H1 (cell line): ENCODE measurements at regions not wholly inside any gene's neighbourhood (a gene's known extent, or its start where the extent isn't known, plus 50 kb on each side); places are given as distances from the start of the nearest gene placed in this dataset.

ENCODE experiments used
- CTCF ChIA-PET: fragments of 300-600 bp; sonication (Branson Sonifier 250); formaldehyde crosslinking; loops from one replicate; lab custom pipeline; 2021; ENCODE audit not compliant: partially characterized antibody; lab: Charles Lee
- POLR2A ChIA-PET: fragments of 300-600 bp; sonication (Branson Sonifier 250); formaldehyde crosslinking; loops from one replicate; lab custom pipeline; 2021; ENCODE audit warnings: inconsistent platforms; ENCODE audit not compliant: partially characterized antibody; lab: Charles Lee
- DNase-seq, 2 experiments: peaks; one replicate each; pipeline versions ENCODE4 v3.0.0 to v3.0.0-alpha.2; 2010 to 2022; ENCODE audit warnings: low spot score in 2 of 2, low read depth in 1 of 2, mixed read lengths in 1 of 2
- FAIRE-seq: peaks from 2 replicates; lab custom pipeline; 2011; peaks lifted over from hg19 to GRCh38; lab: Jason Lieb, UNC
- H2AFZ ChIP-seq: 2 replicates; pipeline ENCODE4 v1.8.1; 2012; ENCODE audit warnings: low read length, inconsistent platforms
- H2AK5ac ChIP-seq: 2 replicates; pipeline ENCODE4 v1.6.1; 2013; ENCODE audit warnings: low read depth, low read length
- H2BK120ac ChIP-seq: replicated peaks from 2 replicates; pipeline ENCODE3; 2013; ENCODE audit warnings: low read depth, low read length, inconsistent platforms
- H2BK12ac ChIP-seq: 2 replicates; pipeline ENCODE4 v1.6.1; 2013; ENCODE audit warnings: low read depth, low read length
- H2BK15ac ChIP-seq: 2 replicates; pipeline ENCODE4 v1.6.1; 2013; ENCODE audit warnings: low read length
- H2BK20ac ChIP-seq: 2 replicates; pipeline ENCODE4 v1.6.1; 2013; ENCODE audit warnings: low read length
- H2BK5ac ChIP-seq: 2 replicates; pipeline ENCODE4 v1.6.1; 2013; ENCODE audit warnings: low read depth, low read length
- H3K14ac ChIP-seq: 2 replicates; pipeline ENCODE4 v1.6.1; 2013; ENCODE audit warnings: inconsistent platforms; ENCODE audit not compliant: insufficient read length
- H3K18ac ChIP-seq: 2 replicates; pipeline ENCODE4 v1.6.1; 2013; ENCODE audit warnings: low read length; ENCODE audit errors: extremely low read depth
- H3K23ac ChIP-seq: 2 replicates; pipeline ENCODE4 v1.6.1; 2013; ENCODE audit warnings: inconsistent platforms; ENCODE audit not compliant: insufficient read length
- H3K23me2 ChIP-seq: 2 replicates; pipeline ENCODE4 v1.6.1; 2013; ENCODE audit warnings: low read depth, low read length
- H3K27ac ChIP-seq: 2 replicates; pipeline ENCODE4 v1.6.1; 2011; ENCODE audit warnings: low read depth, low read length, inconsistent platforms
- H3K27me3 ChIP-seq, 4 experiments: replicated peaks in 1 of 4; 1 replicate in 1 of 4; 2 replicates in 3 of 4; pipeline versions ENCODE4 v1.6.1 to v1.8.1; 2011 to 2013; ENCODE audit warnings: low read length in 3 of 4, mild to moderate bottlenecking in 3 of 4, inconsistent platforms in 2 of 4, mixed read lengths in 2 of 4, moderate library complexity in 1 of 4; ENCODE audit not compliant: control insufficient read depth in 3 of 4, insufficient read depth in 3 of 4; ENCODE audit errors: extremely low read depth in 1 of 4
- H3K36me3 ChIP-seq, 4 experiments: 2 replicates each; pipeline versions ENCODE4 v1.6.1 to v1.8.1; 2011 to 2013; ENCODE audit warnings: mild to moderate bottlenecking in 4 of 4, low read length in 3 of 4, moderate library complexity in 2 of 4, control low read depth in 1 of 4, inconsistent platforms in 1 of 4; ENCODE audit not compliant: insufficient read depth in 4 of 4, control insufficient read depth in 2 of 4
- H3K4ac ChIP-seq: replicated peaks from 2 replicates; pipeline ENCODE3; 2013; ENCODE audit warnings: low read length, low read depth, mixed read lengths, inconsistent platforms; ENCODE audit not compliant: insufficient read length
- H3K4me1 ChIP-seq, 4 experiments: replicated peaks in 1 of 4; 1 replicate in 1 of 4; 2 replicates in 3 of 4; pipeline versions ENCODE4 v1.6.1 to v1.8.1; 2011 to 2013; ENCODE audit warnings: low read length in 3 of 4, inconsistent platforms in 2 of 4, mixed read lengths in 1 of 4; ENCODE audit not compliant: insufficient read depth in 4 of 4, control insufficient read depth in 3 of 4
- H3K4me2 ChIP-seq, 2 experiments: 2 replicates each; pipeline versions ENCODE4 v1.6.1 to v1.8.1; 2011 to 2013; ENCODE audit warnings: low read depth in 2 of 2, low read length in 2 of 2, control low read depth in 1 of 2, inconsistent platforms in 1 of 2, mild to moderate bottlenecking in 1 of 2; ENCODE audit not compliant: insufficient read depth in 1 of 2
- H3K4me3 ChIP-seq, 4 experiments: fragments of 200-600, 300-600 bp in 1 of 4; sonication (generic), shearing (Covaris generic), sonication (Bioruptor Twin) in 1 of 4; 2 replicates each; pipeline versions ENCODE4 v1.5.1 to v1.8.1; 2011 to 2016; ENCODE audit warnings: low read length in 4 of 4, low read depth in 3 of 4, control low read depth in 2 of 4, inconsistent platforms in 2 of 4, mild to moderate bottlenecking in 2 of 4, mixed read lengths in 1 of 4, moderate library complexity in 1 of 4; ENCODE audit not compliant: insufficient read depth in 2 of 4; ENCODE audit errors: extremely low read depth in 1 of 4
- H3K56ac ChIP-seq: replicated peaks from 2 replicates; pipeline ENCODE3; 2013; ENCODE audit warnings: low read depth, mild to moderate bottlenecking, mixed read lengths, low read length, inconsistent platforms; ENCODE audit not compliant: insufficient read length
- H3K79me1 ChIP-seq: 2 replicates; pipeline ENCODE4 v1.6.1; 2013; ENCODE audit warnings: low read depth, low read length, control low read depth
- H3K79me2 ChIP-seq, 2 experiments: 2 replicates each; pipeline versions ENCODE4 v1.6.1 to v1.8.1; 2012 to 2013; ENCODE audit warnings: low read length in 2 of 2, mild to moderate bottlenecking in 2 of 2, inconsistent platforms in 1 of 2; ENCODE audit not compliant: insufficient read depth in 2 of 2, control insufficient read depth in 1 of 2
- H3K9ac ChIP-seq, 4 experiments: replicated peaks in 1 of 4; 1 replicate in 1 of 4; 2 replicates in 3 of 4; pipeline versions ENCODE4 v1.6.1 to v1.8.1; 2011 to 2013; ENCODE audit warnings: low read depth in 3 of 4, low read length in 3 of 4, control low read depth in 2 of 4, mild to moderate bottlenecking in 2 of 4, moderate library complexity in 2 of 4, inconsistent platforms in 1 of 4; ENCODE audit errors: extremely low read depth in 1 of 4
- H3K9me3 ChIP-seq, 2 experiments: 2 replicates each; pipeline versions ENCODE4 v1.6.1 to v1.8.1; 2012 to 2013; ENCODE audit warnings: mild to moderate bottlenecking in 2 of 2, moderate library complexity in 2 of 2, control low read depth in 1 of 2, inconsistent platforms in 1 of 2, low read depth in 1 of 2, low read length in 1 of 2, mixed read lengths in 1 of 2; ENCODE audit not compliant: insufficient read depth in 2 of 2
- H4K20me1 ChIP-seq, 2 experiments: replicated peaks in 1 of 2; 2 replicates each; pipeline versions ENCODE3 to v1.8.1; 2011 to 2013; ENCODE audit warnings: inconsistent platforms in 2 of 2, low read length in 2 of 2, mild to moderate bottlenecking in 1 of 2; ENCODE audit not compliant: insufficient read depth in 2 of 2, control insufficient read depth in 1 of 2
- H4K5ac ChIP-seq: 2 replicates; pipeline ENCODE4 v1.6.1; 2013; ENCODE audit warnings: low read length, low read depth, mixed read lengths, inconsistent platforms; ENCODE audit not compliant: insufficient read length
- H4K8ac ChIP-seq: 2 replicates; pipeline ENCODE4 v1.8.0; 2013; ENCODE audit warnings: mild to moderate bottlenecking, moderate library complexity, low read length, inconsistent platforms; ENCODE audit not compliant: insufficient read depth; ENCODE audit errors: extremely low read depth
- H4K91ac ChIP-seq: replicated peaks from 2 replicates; pipeline ENCODE3; 2013; ENCODE audit warnings: low read length, mixed read lengths, inconsistent platforms; ENCODE audit not compliant: insufficient read length
- BCL11A ChIP-seq, 2 experiments: IDR thresholded peaks; one replicate each; pipeline ENCODE4 v1.6.1; 2011; ENCODE audit warnings: low read depth in 2 of 2, low read length in 2 of 2, mild to moderate bottlenecking in 2 of 2
- CEBPB ChIP-seq: IDR thresholded peaks from 2 replicates; pipeline ENCODE4 v1.6.1; 2012; ENCODE audit warnings: low read depth, low read length
- CTCF ChIP-seq, 3 experiments: IDR thresholded peaks; 1 replicate in 2 of 3; 2 replicates in 1 of 3; pipeline versions ENCODE4 v1.5.1 to v1.6.1; 2011; ENCODE audit warnings: low read length in 3 of 3, mild to moderate bottlenecking in 3 of 3, inconsistent platforms in 2 of 3, low read depth in 1 of 3, moderate library complexity in 1 of 3; ENCODE audit not compliant: insufficient read depth in 1 of 3; ENCODE audit errors: control extremely low read depth in 1 of 3
- NRF1 ChIP-seq: IDR thresholded peaks from 2 replicates; pipeline ENCODE4 v1.6.1; 2011; ENCODE audit warnings: mild to moderate bottlenecking, low read depth, low read length, improper control_type of control experiment
- POU5F1 ChIP-seq: IDR thresholded peaks from 2 replicates; pipeline ENCODE4 v1.6.1; 2011; ENCODE audit warnings: low read depth, mild to moderate bottlenecking, low read length, moderate library complexity
- SUZ12 ChIP-seq: fragments of 200-600 bp; sonication (generic); IDR thresholded peaks from 2 replicates; pipeline ENCODE4 v1.6.1; 2012; ENCODE audit warnings: mild to moderate bottlenecking, inconsistent platforms, low read length, moderate library complexity, mixed read lengths
- TBP ChIP-seq: IDR thresholded peaks from 2 replicates; pipeline ENCODE4 v1.6.1; 2011; ENCODE audit warnings: low read depth, low read length, improper control_type of control experiment
- WGBS, 2 experiments: shearing (Covaris generic) in 1 of 2; methylation state at CpG; one replicate each; pipeline versions ENCODE4 v1.1.6 to v1.1.7; 2013 to 2015; ENCODE audit warnings: low lambda C conversion rate in 2 of 2, mixed read lengths in 2 of 2, inconsistent platforms in 1 of 2, low coverage in 1 of 2, missing lambda C conversion rate in 1 of 2; ENCODE audit not compliant: insufficient replicate concordance in 2 of 2, insufficient coverage in 1 of 2, insufficient read length in 1 of 2; ENCODE audit errors: extremely low coverage in 1 of 2, missing lambda C conversion rate in 1 of 2; 5-methylcytosine and 5-hydroxymethylcytosine counted together

- Histone ChIP-seq H3K4ac (no peak overlapping the region), H3K23me2 (no peaks in the 10 kb centered on the region), H3K9me3 (no peaks in the 10 kb centered on the region), H3K23ac (no peak overlapping the region), H2AFZ (no peak overlapping the region), H2BK120ac (no peak overlapping the region), H3K4me3 (no peak overlapping the region), H3K56ac (no peak overlapping the region), H4K5ac (no peak overlapping the region), H3K27me3 (no peaks in the 10 kb centered on the region), H3K4me2 (no peak overlapping the region), H3K9ac (no peak overlapping the region), H3K79me1 (no peaks in the 10 kb centered on the region), H3K4me1 (peaks cover 0 to 6% (median 6%) of the 10 kb centered on the region in 4 experiments; a peak in 4 of 7 replicates), H2BK5ac (no peak overlapping the region), H4K20me1 (no peaks in the 10 kb centered on the region), H3K27ac (no peak overlapping the region), H2AK5ac (no peak overlapping the region), H2BK20ac (no peak overlapping the region), H2BK15ac (no peak overlapping the region), H3K18ac (no peak overlapping the region), H3K14ac (no peak overlapping the region), H3K79me2 (no peaks in the 10 kb centered on the region), H4K8ac (no peak overlapping the region), H3K36me3 (no peaks in the 10 kb centered on the region), H4K91ac (no peak overlapping the region), H2BK12ac (no peak overlapping the region)
- POLR2A ChIA-PET = no interaction called here
- DNase-seq (no peak), FAIRE-seq (no peak)
- 88% methylated on average over 8 of the region's 8 CpGs; no CpG with 5 or more reads in 1 of the 2 experiments for WGBS, 2 experiments
- CTCF ChIA-PET = interaction anchor here (1.6 kb wide), 1 partner anchor 13 kb away, joined by 5 read pairs; no protein-coding TSS in a partner anchor
- TF ChIP-seq BCL11A (IDR thresholded peaks at IDR 0.05; ENCODE audit: low read depth in 2 of 2, low read length in 2 of 2) (no peak), TBP (no peak), CTCF (IDR thresholded peaks at IDR 0.05; ENCODE audit: control extremely low read depth in 1 of 3, insufficient read depth in 1 of 3, low read depth in 1 of 3, low read length in 3 of 3) (no peak), POU5F1 (no peak), CEBPB (no peak), NRF1 (no peak), SUZ12 (no peak)
These were observed 194.6 kb upstream of the KRR1 start for GRCh38 chr12:75705749-75706711.
